SU-DHL-6 (cell line): ENCODE measurements at regions not wholly inside any gene's neighbourhood (a gene's known extent, or its start where the extent isn't known, plus 50 kb on each side); places are given as distances from the start of the nearest gene placed in this dataset.

Experiments used
- H2AFZ ChIP-seq: fragments of 200-600 bp; sonication (generic); 2 replicates; pipeline ENCODE4 v1.6.1; 2014; ENCODE audit warnings: low read depth, mild to moderate bottlenecking, moderate library complexity, mixed read lengths, antibody characterized with exemption, low read length; ENCODE audit not compliant: severe bottlenecking
- H3F3A ChIP-seq: fragments of 200-600 bp; shearing (Covaris generic); 2 replicates; pipeline ENCODE4 v1.6.0; 2016; ENCODE audit warnings: antibody characterized with exemption, mild to moderate bottlenecking; ENCODE audit not compliant: insufficient read depth
- H3K27ac ChIP-seq: fragments of 200-600 bp; sonication (generic); 2 replicates; pipeline ENCODE4 v1.5.1; 2016; ENCODE audit warnings: low read depth, mild to moderate bottlenecking, low read length, moderate library complexity, mixed read lengths
- H3K27me3 ChIP-seq: fragments of 200-600 bp; sonication (generic), shearing (Covaris generic); 2 replicates; pipeline ENCODE4 v1.6.0; 2014; ENCODE audit warnings: mild to moderate bottlenecking, low read length
- H3K36me3 ChIP-seq: fragments of 200-600 bp; sonication (generic); 2 replicates; pipeline ENCODE4 v1.6.1; 2014; ENCODE audit warnings: mild to moderate bottlenecking, low read length, mixed read lengths
- H3K4me2 ChIP-seq: fragments of 300-600, 200-600 bp; shearing (Covaris generic), sonication (generic); 2 replicates; pipeline ENCODE4 v1.6.0; 2014; ENCODE audit warnings: low read length, low read depth, mild to moderate bottlenecking; ENCODE audit not compliant: poor library complexity, severe bottlenecking
- H3K4me3 ChIP-seq: fragments of 200-600 bp; sonication (generic); 2 replicates; pipeline ENCODE4 v1.5.1; 2014; ENCODE audit warnings: antibody characterized with exemption, low read length, mild to moderate bottlenecking, mixed read lengths; ENCODE audit not compliant: insufficient read depth, poor library complexity, severe bottlenecking
- H3K79me2 ChIP-seq: fragments of 200-600 bp; sonication (generic); 2 replicates; pipeline ENCODE4 v1.6.1; 2014; ENCODE audit warnings: mild to moderate bottlenecking, low read length, moderate library complexity; ENCODE audit not compliant: insufficient read depth
- H3K9ac ChIP-seq: fragments of 200-600 bp; sonication (generic); 2 replicates; pipeline ENCODE4 v1.7.0; 2014; ENCODE audit warnings: mild to moderate bottlenecking, low read length
- H3K9me2 ChIP-seq: fragments of 200-600 bp; sonication (generic); replicated peaks from 2 replicates; pipeline ENCODE4 v1.6.1; 2014; ENCODE audit warnings: low read length; ENCODE audit not compliant: insufficient read depth
- H3K9me3 ChIP-seq: fragments of 200-600 bp; sonication (generic); 2 replicates; pipeline ENCODE4 v1.6.1; 2014; ENCODE audit warnings: low read length, mixed read lengths; ENCODE audit not compliant: insufficient read depth
- H4K20me1 ChIP-seq: fragments of 200-600 bp; sonication (generic); 2 replicates; pipeline ENCODE4 v1.6.1; 2014; ENCODE audit warnings: low read depth, mild to moderate bottlenecking, antibody characterized with exemption, low read length, moderate library complexity, mixed read lengths
- CTCF ChIP-seq: fragments of 200-600 bp; sonication (generic); IDR thresholded peaks from one replicate; pipeline ENCODE4 v1.5.1; 2017; ENCODE audit warnings: antibody characterized with exemption, mild to moderate bottlenecking, low read length, moderate library complexity; ENCODE audit not compliant: insufficient read depth, poor library complexity, severe bottlenecking
- EZH2phosphoT487 ChIP-seq: fragments of 200-600 bp; sonication (generic), shearing (Covaris generic); conservative IDR thresholded peaks from 2 replicates; pipeline ENCODE4 v1.6.1; 2018; ENCODE audit warnings: mild to moderate bottlenecking, antibody characterized with exemption, low read length, moderate library complexity, mixed read lengths

- TF ChIP-seq CTCF (no peak), EZH2phosphoT487 (no peak)
- H4K20me1 ChIP-seq = no peaks in the 10 kb centered on the region
- H3K27ac ChIP-seq = no peak overlapping the region
- H3K9ac ChIP-seq = no peak overlapping the region
- H3K27me3 ChIP-seq = no peaks in the 10 kb centered on the region
- no peak overlapping the region for H2AFZ ChIP-seq
- no peaks in the 10 kb centered on the region for H3F3A ChIP-seq
- H3K4me3 ChIP-seq = no peak overlapping the region
- H3K79me2 ChIP-seq = no peaks in the 10 kb centered on the region
- no peaks in the 10 kb centered on the region for H3K9me3 ChIP-seq
- H3K36me3 ChIP-seq = no peaks in the 10 kb centered on the region
- H3K4me2 ChIP-seq = no peak overlapping the region
- H3K9me2 ChIP-seq = no peaks in the 10 kb centered on the region
Measured at GRCh38 chr4:141335166-141335565, 114.5 kb downstream of the ZNF330 start.

GRCh38 chr4:141338238-141338637 lies 117.5 kb downstream of the ZNF330 start:
- no peaks in the 10 kb centered on the region for H3K79me2 ChIP-seq
- H3K9me2 ChIP-seq = no peaks in the 10 kb centered on the region
- H3K4me3 ChIP-seq = no peak overlapping the region
- H2AFZ ChIP-seq = no peak overlapping the region
- no peaks in the 10 kb centered on the region for H3K36me3 ChIP-seq
- no peaks in the 10 kb centered on the region for H3F3A ChIP-seq
- no peaks in the 10 kb centered on the region for H3K9me3 ChIP-seq
- H3K27me3 ChIP-seq = no peaks in the 10 kb centered on the region
- no peaks in the 10 kb centered on the region for H4K20me1 ChIP-seq
- H3K27ac ChIP-seq = no peak overlapping the region
- TF ChIP-seq EZH2phosphoT487 (no peak), CTCF (no peak)
- no peak overlapping the region for H3K9ac ChIP-seq
- no peak overlapping the region for H3K4me2 ChIP-seq

GRCh38 chr4:141339391-141339790 lies 118.7 kb downstream of the ZNF330 start:
- Histone ChIP-seq H3K4me2 (no peak overlapping the region), H3F3A (no peaks in the 10 kb centered on the region), H3K27ac (no peak overlapping the region), H3K79me2 (no peaks in the 10 kb centered on the region), H4K20me1 (no peaks in the 10 kb centered on the region), H3K9ac (no peak overlapping the region), H2AFZ (no peak overlapping the region), H3K4me3 (no peak overlapping the region), H3K9me3 (no peaks in the 10 kb centered on the region), H3K36me3 (no peaks in the 10 kb centered on the region), H3K27me3 (no peaks in the 10 kb centered on the region), H3K9me2 (no peaks in the 10 kb centered on the region)
- TF ChIP-seq CTCF (no peak), EZH2phosphoT487 (no peak)

GRCh38 chr4:141339966-141340365 lies 119.3 kb downstream of the ZNF330 start:
- Histone ChIP-seq H3K27me3 (no peaks in the 10 kb centered on the region), H3K9ac (no peak overlapping the region), H3K79me2 (no peaks in the 10 kb centered on the region), H2AFZ (no peak overlapping the region), H3K36me3 (no peaks in the 10 kb centered on the region), H3K4me3 (no peak overlapping the region), H3K9me3 (no peaks in the 10 kb centered on the region), H3K9me2 (no peaks in the 10 kb centered on the region), H3K4me2 (no peak overlapping the region), H4K20me1 (no peaks in the 10 kb centered on the region), H3K27ac (no peak overlapping the region), H3F3A (no peaks in the 10 kb centered on the region)
- TF ChIP-seq EZH2phosphoT487 = no peak
- no peak for TF ChIP-seq CTCF
